Psoas muscle (tissue), 7 donors: ENCODE measurements at regions not wholly inside any gene's neighbourhood (a gene's known extent, or its start where the extent isn't known, plus 50 kb on each side); places are given as distances from the start of the nearest gene placed in this dataset.

Source experiments
- ATAC-seq, 4 donors: fragments of 200-7000 bp; cut with Tn5 transposase; one replicate each; pipeline ENCODE4 v1.9.1; 2020; ENCODE audit warnings: moderate library complexity in 3 of 4, mild to moderate bottlenecking in 2 of 4
- DNase-seq, 2 donors: peaks; one replicate each; pipeline ENCODE4 v3.0.0-alpha.2; 2020
- H3K27ac ChIP-seq: fragments of 200-600 bp; one replicate; pipeline ENCODE4 v1.8.0; 2022
- H3K27me3 ChIP-seq, 3 donors: fragments of 200-600 bp in 1 of 3; one replicate each; pipeline versions ENCODE4 v1.6.1 to v1.8.0; 2013 to 2022; ENCODE audit warnings: low read length in 2 of 3, mild to moderate bottlenecking in 2 of 3, moderate library complexity in 1 of 3; ENCODE audit not compliant: insufficient read depth in 3 of 3
- H3K36me3 ChIP-seq, 2 donors: fragments of 200-600 bp in 1 of 2; one replicate each; pipeline versions ENCODE4 v1.6.1 to v1.8.0; 2013 to 2022; ENCODE audit warnings: low read depth in 1 of 2, mild to moderate bottlenecking in 1 of 2, moderate library complexity in 1 of 2; ENCODE audit not compliant: insufficient read depth in 1 of 2
- H3K4me1 ChIP-seq: fragments of 200-600 bp; one replicate; pipeline ENCODE4 v1.8.0; 2022
- H3K4me3 ChIP-seq: fragments of 200-600 bp; one replicate; pipeline ENCODE4 v1.8.0; 2022; ENCODE audit warnings: mild to moderate bottlenecking
- H3K9me3 ChIP-seq: fragments of 200-600 bp; one replicate; pipeline ENCODE4 v1.8.0; 2022
- WGBS, 3 donors: extraction: QIAGEN DNeasy Blood & Tissue Kit; methylation state at CpG; one replicate each; pipeline versions ENCODE4 v1.1.6 to v1.1.7; 2013; 5-methylcytosine and 5-hydroxymethylcytosine counted together
- intact Hi-C, 2 donors: fragments of 100-400 bp; cut with DNase I; formaldehyde crosslinking; loops; one replicate each; pipeline versions ENCODE4 v1.11.0 to v1.14.2; 2022
- TF ChIP-seq, protein P1 (sequence below): fragments of 200-600 bp; IDR thresholded peaks from one replicate; pipeline ENCODE4 v1.8.0; 2022; ENCODE audit warnings: antibody characterized with exemption
- donor health status: healthy with polysubstance abuse.
- donor health status: DM: no; HTN: no; CAD: no; lungs with moderate emphysema.
- donor health status: Bipolar disorder and iron deficiency.
- donor health status: healthy.
- donor health status: DM: yes; HTN: yes; CAD: no.
- donor health status: DM: no; HTN: no; CAD: no.
- donor health status: DM: yes; HTN: yes; CAD: no.

DNA sequence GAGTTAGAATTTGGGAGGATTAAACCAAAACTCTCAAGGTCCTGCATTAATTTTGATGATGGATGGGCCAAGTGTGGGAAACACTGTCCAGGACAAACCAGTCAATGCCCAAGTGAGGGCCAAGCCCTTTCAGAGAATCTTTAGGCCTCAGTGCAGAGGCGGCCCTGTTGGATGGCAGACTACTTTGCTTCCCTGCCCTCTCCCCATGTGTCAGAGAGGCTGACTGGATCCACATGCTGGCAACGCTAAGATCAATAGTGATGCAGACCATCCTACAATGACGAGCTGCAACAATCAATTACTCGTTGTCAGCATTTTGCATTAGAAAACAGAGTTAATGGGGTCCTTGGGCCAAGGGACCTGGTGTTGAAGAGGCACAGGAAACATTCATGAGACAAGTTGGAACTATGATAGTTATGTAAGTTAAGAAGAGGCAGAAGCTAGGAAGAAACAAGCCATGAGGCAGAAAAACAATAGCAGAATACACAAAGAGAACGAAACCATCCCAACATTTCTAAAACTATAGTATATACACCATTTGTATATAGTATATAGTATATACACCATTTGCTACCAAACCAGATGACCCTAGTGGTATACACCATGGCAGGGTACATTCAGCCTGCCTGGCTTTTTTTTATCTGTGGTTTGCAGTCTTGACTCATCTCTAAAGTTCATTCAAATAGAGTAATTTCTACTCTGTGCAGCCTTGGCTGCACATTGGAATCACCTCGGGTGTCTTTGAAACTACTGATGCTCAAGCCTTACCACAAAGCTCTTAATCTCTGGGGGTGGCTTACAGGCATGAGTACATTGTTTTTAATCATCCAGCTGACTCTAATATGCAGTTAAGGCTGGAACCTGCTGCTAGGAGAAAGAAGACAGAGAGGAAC is 147.7 kb upstream of the GYPA start:
- ATAC-seq (no peak), DNase-seq (no peak)
- H3K4me1 ChIP-seq, result no peaks in the 10 kb centered on the region
- no peak overlapping the region for H3K4me3 ChIP-seq
- H3K9me3 ChIP-seq, result no peaks in the 10 kb centered on the region
- intact Hi-C loops, result no loop called here
- TF ChIP-seq, protein P1, sequence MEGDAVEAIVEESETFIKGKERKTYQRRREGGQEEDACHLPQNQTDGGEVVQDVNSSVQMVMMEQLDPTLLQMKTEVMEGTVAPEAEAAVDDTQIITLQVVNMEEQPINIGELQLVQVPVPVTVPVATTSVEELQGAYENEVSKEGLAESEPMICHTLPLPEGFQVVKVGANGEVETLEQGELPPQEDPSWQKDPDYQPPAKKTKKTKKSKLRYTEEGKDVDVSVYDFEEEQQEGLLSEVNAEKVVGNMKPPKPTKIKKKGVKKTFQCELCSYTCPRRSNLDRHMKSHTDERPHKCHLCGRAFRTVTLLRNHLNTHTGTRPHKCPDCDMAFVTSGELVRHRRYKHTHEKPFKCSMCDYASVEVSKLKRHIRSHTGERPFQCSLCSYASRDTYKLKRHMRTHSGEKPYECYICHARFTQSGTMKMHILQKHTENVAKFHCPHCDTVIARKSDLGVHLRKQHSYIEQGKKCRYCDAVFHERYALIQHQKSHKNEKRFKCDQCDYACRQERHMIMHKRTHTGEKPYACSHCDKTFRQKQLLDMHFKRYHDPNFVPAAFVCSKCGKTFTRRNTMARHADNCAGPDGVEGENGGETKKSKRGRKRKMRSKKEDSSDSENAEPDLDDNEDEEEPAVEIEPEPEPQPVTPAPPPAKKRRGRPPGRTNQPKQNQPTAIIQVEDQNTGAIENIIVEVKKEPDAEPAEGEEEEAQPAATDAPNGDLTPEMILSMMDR, result no peak
- WGBS, 3 donors, result 80 to 90% (median 87%) methylated on average over 6 of the region's 6 CpGs
- H3K27me3 ChIP-seq, result no peaks in the 10 kb centered on the region
- H3K27ac ChIP-seq, result no peak overlapping the region
- H3K36me3 ChIP-seq, result no peaks in the 10 kb centered on the region

DNA sequence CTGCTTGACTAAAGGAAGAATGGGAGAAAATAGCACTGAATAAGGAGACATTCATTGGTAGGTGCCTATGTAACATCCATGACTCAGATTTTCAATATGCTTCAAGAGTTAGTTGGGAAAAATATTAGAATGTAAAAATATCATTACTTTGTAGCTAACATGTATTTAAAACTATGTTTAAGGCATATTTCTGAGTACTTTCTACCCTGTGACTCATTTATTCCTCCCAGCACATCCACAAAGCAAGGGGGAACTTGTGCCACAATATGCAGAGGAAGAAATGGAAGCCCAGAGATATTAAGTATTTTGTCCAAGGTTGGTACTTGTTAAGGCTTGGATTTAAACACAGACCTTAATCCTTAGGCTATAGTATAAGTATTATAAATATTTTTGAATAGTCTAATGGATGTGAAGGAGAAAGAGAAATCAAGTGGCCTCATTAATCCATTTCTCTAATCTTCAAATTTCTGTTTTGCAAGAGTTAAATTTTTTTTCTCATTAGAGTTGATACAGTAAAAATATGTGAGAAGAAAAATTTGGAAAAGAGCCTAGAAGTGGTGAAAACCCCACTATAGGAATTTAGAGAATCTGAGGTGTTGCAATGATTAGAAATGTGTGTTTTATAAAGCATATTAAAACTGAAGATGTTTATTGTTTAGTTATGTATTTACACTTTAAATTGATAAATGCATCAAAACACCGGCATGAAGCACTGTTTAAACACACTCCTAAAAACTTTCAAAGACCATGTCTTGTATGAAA is 149.3 kb upstream of the GYPA start:
- H3K9me3 ChIP-seq, result no peaks in the 10 kb centered on the region
- DNase-seq, result no peak
- no peaks in the 10 kb centered on the region for H3K36me3 ChIP-seq
- H3K27me3 ChIP-seq, result no peaks in the 10 kb centered on the region
- no peak overlapping the region for H3K27ac ChIP-seq
- 94 to 98% (median 97%) methylated on average over 1 of the region's 1 CpG for WGBS, 3 donors
- no peak overlapping the region for H3K4me3 ChIP-seq
- TF ChIP-seq, protein P1, result no peak
- intact Hi-C loops, result no loop called here
- no peaks in the 10 kb centered on the region for H3K4me1 ChIP-seq
- ATAC-seq, result no peak

DNA sequence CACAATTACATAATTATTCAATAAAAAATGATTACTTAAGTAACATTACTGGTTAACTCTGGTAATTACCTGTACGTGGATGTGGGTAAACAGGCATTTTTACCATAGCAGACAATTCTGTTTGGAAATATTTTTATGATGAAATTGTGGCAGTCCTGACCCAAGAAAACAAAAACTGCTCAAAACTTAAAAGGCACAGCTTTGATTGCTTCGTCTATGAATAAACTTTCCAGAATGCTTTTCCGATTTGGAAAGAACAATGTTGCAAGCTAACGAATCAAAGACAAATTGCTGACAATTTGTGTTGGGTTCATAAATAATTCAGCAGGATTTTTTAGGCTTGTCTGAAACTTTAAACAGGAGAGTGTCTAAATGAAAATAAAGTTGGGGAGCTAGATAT is 150.6 kb upstream of the GYPA start:
- H3K27me3 ChIP-seq, result no peaks in the 10 kb centered on the region
- intact Hi-C loops, result no loop called here
- no peaks in the 10 kb centered on the region for H3K36me3 ChIP-seq
- no peaks in the 10 kb centered on the region for H3K4me1 ChIP-seq
- DNase-seq (no peak), ATAC-seq (no peak)
- no peak overlapping the region for H3K27ac ChIP-seq
- WGBS, 3 donors, result 57 to 77% (median 76%) methylated on average over 4 of the region's 4 CpGs
- TF ChIP-seq, protein P1, result no peak
- H3K4me3 ChIP-seq, result no peak overlapping the region
- no peaks in the 10 kb centered on the region for H3K9me3 ChIP-seq

DNA sequence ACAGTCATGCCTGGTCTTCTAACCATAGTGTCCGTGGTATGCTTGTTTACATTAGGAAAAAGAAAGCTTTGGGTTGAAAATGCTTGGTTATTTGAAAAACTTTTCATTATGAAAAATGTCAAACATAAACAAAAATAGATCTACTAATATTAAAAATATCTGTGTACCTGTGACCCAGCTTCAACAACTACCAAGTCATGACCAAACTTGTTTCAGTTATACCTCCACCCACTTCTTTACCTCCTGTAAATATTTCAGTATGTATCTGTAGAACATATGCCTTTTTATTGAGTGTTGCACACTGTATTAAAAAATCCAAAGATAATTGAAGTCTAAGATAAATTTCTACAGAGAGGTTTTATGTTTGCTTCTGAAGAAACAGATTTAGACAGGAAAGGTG is 153.7 kb upstream of the GYPA start:
- no peak overlapping the region for H3K4me3 ChIP-seq
- ATAC-seq (no peak), DNase-seq (no peak)
- H3K4me1 ChIP-seq, result no peaks in the 10 kb centered on the region
- no peak overlapping the region for H3K27ac ChIP-seq
- intact Hi-C loops, result no loop called here
- H3K9me3 ChIP-seq, result no peaks in the 10 kb centered on the region
- H3K27me3 ChIP-seq, result no peaks in the 10 kb centered on the region
- no peaks in the 10 kb centered on the region for H3K36me3 ChIP-seq
- TF ChIP-seq, protein P1, result no peak
- WGBS, 3 donors, result 78 to 85% (median 84%) methylated on average over 1 of the region's 1 CpG
